ENCODE measurements at regions not wholly inside any gene's neighbourhood (a gene's known extent, or its start where the extent isn't known, plus 50 kb on each side); places are given as distances from the start of the nearest gene placed in this dataset.

GRCh38 chr2:15023221-15023620 lies 390.7 kb downstream of the LRATD1 start:
- CTCF ChIA-PET, result no interaction called here
- no peaks in the 10 kb centered on the region for H3K9me3 ChIP-seq (ENCODE audit: control insufficient read depth in 1 of 2, insufficient read depth in 1 of 2, low read depth in 1 of 2, low read length in 2 of 2)
- TF ChIP-seq SP1 (IDR thresholded peaks at IDR 0.05; ENCODE audit: low read depth) (no peak), POLR2AphosphoS5 (IDR thresholded peaks at IDR 0.05; ENCODE audit: low read depth, low read length) (no peak), SRF (IDR thresholded peaks at IDR 0.05; ENCODE audit: low read depth) (no peak), TCF7L2 (IDR thresholded peaks at IDR 0.05; ENCODE audit: borderline replicate concordance, extremely low read depth, insufficient read depth, insufficient read length) (no peak), CEBPB (IDR thresholded peaks at IDR 0.05; ENCODE audit: low read depth) (no peak), JUND (IDR thresholded peaks at IDR 0.05) (no peak), CBX3 (IDR thresholded peaks at IDR 0.05; ENCODE audit: low read depth) (no peak), RAD21 (IDR thresholded peaks at IDR 0.05; ENCODE audit: low read depth) (no peak), EZH2phosphoT487 (IDR thresholded peaks at IDR 0.05; ENCODE audit: borderline replicate concordance) (no peak), ZNF274 (IDR thresholded peaks at IDR 0.05; ENCODE audit: low read depth, low read length) (no peak), EGR1 (IDR thresholded peaks at IDR 0.05; ENCODE audit: low read depth) (no peak), POLR2A (IDR thresholded peaks at IDR 0.05; ENCODE audit: borderline replicate concordance, extremely low read depth, insufficient read depth, insufficient read length) (no peak), SIN3A (IDR thresholded peaks at IDR 0.05; ENCODE audit: low read depth) (no peak), EZH2 (IDR thresholded peaks at IDR 0.05) (no peak)
- H3K9ac ChIP-seq (ENCODE audit: low read length), result no peak overlapping the region
- no peaks in the 10 kb centered on the region for H3K79me2 ChIP-seq (ENCODE audit: insufficient read depth, low read length)
- no peak overlapping the region for H3K27ac ChIP-seq (ENCODE audit: low read depth, low read length)
- no peak overlapping the region for H3K4me3 ChIP-seq (replicated peaks in 1 of 2; ENCODE audit: low read depth in 1 of 2, low read length in 2 of 2)
- intact Hi-C loops (cut with micrococcal nuclease), result no loop called here
- POLR2A ChIA-PET, result no interaction called here
- no peak for ATAC-seq
- DNase-seq (ENCODE audit: low read depth, low spot score), result no peak
- no peaks in the 10 kb centered on the region for H3K27me3 ChIP-seq (ENCODE audit: insufficient read depth, low read length)
- no peak overlapping the region for H3K4me2 ChIP-seq (ENCODE audit: low read length)
- BruUV-seq (replicated peaks), result no TSS peak
- RAD21 ChIA-PET (ENCODE audit: low non-redundant PET in 1 of 2, low total read pairs in 2 of 2, uncharacterized antibody in 2 of 2, unreplicated experiment in 2 of 2), result no interaction called here
- H4K20me1 ChIP-seq (ENCODE audit: insufficient read depth), result no peaks in the 10 kb centered on the region; the same call in 1 of the 2 replicates
- no peak overlapping the region for H2AFZ ChIP-seq (ENCODE audit: low read depth, low read length, poor library complexity, severe bottlenecking)
- no peaks in the 10 kb centered on the region for H3K9me2 ChIP-seq (ENCODE audit: insufficient read depth)
- no peaks in the 10 kb centered on the region for H3K36me3 ChIP-seq (ENCODE audit: control insufficient read depth in 1 of 2, insufficient read depth in 2 of 2, low read length in 2 of 2)
- H3K4me1 ChIP-seq (ENCODE audit: control insufficient read depth in 1 of 2, insufficient read depth in 2 of 2, low read length in 2 of 2), result no peaks in the 10 kb centered on the region

GRCh38 chr2:15028406-15028805 lies 395.9 kb downstream of the LRATD1 start:
- no peak for DNase-seq (ENCODE audit: low read depth, low spot score)
- TF ChIP-seq ZFX (IDR thresholded peaks at IDR 0.05), result no peak
- TF ChIP-seq, protein P1, sequence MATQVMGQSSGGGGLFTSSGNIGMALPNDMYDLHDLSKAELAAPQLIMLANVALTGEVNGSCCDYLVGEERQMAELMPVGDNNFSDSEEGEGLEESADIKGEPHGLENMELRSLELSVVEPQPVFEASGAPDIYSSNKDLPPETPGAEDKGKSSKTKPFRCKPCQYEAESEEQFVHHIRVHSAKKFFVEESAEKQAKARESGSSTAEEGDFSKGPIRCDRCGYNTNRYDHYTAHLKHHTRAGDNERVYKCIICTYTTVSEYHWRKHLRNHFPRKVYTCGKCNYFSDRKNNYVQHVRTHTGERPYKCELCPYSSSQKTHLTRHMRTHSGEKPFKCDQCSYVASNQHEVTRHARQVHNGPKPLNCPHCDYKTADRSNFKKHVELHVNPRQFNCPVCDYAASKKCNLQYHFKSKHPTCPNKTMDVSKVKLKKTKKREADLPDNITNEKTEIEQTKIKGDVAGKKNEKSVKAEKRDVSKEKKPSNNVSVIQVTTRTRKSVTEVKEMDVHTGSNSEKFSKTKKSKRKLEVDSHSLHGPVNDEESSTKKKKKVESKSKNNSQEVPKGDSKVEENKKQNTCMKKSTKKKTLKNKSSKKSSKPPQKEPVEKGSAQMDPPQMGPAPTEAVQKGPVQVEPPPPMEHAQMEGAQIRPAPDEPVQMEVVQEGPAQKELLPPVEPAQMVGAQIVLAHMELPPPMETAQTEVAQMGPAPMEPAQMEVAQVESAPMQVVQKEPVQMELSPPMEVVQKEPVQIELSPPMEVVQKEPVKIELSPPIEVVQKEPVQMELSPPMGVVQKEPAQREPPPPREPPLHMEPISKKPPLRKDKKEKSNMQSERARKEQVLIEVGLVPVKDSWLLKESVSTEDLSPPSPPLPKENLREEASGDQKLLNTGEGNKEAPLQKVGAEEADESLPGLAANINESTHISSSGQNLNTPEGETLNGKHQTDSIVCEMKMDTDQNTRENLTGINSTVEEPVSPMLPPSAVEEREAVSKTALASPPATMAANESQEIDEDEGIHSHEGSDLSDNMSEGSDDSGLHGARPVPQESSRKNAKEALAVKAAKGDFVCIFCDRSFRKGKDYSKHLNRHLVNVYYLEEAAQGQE (IDR thresholded peaks at IDR 0.05; ENCODE audit: low read depth), result no peak
- no peak for TF ChIP-seq ATF3 (IDR thresholded peaks at IDR 0.05)
- TF ChIP-seq CBX3 (IDR thresholded peaks at IDR 0.05; ENCODE audit: low read depth), result no peak
- no peak for TF ChIP-seq POLR2A (IDR thresholded peaks at IDR 0.05; ENCODE audit: borderline replicate concordance, extremely low read depth, insufficient read depth, insufficient read length)
- TF ChIP-seq ELF1 (IDR thresholded peaks at IDR 0.05; ENCODE audit: borderline replicate concordance, low read depth), result no peak
- no peak for TF ChIP-seq SIN3A (IDR thresholded peaks at IDR 0.05; ENCODE audit: low read depth)
- TF ChIP-seq SRF (IDR thresholded peaks at IDR 0.05; ENCODE audit: low read depth), result no peak

More at GRCh38 chr2:15028406-15028805, 395.9 kb downstream of the LRATD1 start:
- no TSS peak for BruUV-seq (replicated peaks)
- Histone ChIP-seq H3K27me3 (ENCODE audit: insufficient read depth, low read length) (peaks cover 7% of the 10 kb centered on the region; the same call in 1 of the 2 replicates), H3K36me3 (ENCODE audit: control insufficient read depth in 1 of 2, insufficient read depth in 2 of 2, low read length in 2 of 2) (no peaks in the 10 kb centered on the region), H2AFZ (ENCODE audit: low read depth, low read length, poor library complexity, severe bottlenecking) (no peak overlapping the region), H3K4me3 (replicated peaks in 1 of 2; ENCODE audit: low read depth in 1 of 2, low read length in 2 of 2) (no peak overlapping the region), H3K4me1 (ENCODE audit: control insufficient read depth in 1 of 2, insufficient read depth in 2 of 2, low read length in 2 of 2) (no peaks in the 10 kb centered on the region), H3K79me2 (ENCODE audit: insufficient read depth, low read length) (no peaks in the 10 kb centered on the region), H3K9me3 (ENCODE audit: control insufficient read depth in 1 of 2, insufficient read depth in 1 of 2, low read depth in 1 of 2, low read length in 2 of 2) (no peaks in the 10 kb centered on the region), H3K9me2 (ENCODE audit: insufficient read depth) (no peaks in the 10 kb centered on the region), H4K20me1 (ENCODE audit: insufficient read depth) (no peaks in the 10 kb centered on the region), H3K9ac (ENCODE audit: low read length) (no peak overlapping the region), H3K27ac (ENCODE audit: low read depth, low read length) (no peak overlapping the region), H3K4me2 (ENCODE audit: low read length) (no peak overlapping the region)
- CTCF ChIA-PET, result no interaction called here
- ATAC-seq, result no peak
- RAD21 ChIA-PET (ENCODE audit: low non-redundant PET in 1 of 2, low total read pairs in 2 of 2, uncharacterized antibody in 2 of 2, unreplicated experiment in 2 of 2), result no interaction called here
- POLR2A ChIA-PET, result no interaction called here
- intact Hi-C loops (cut with micrococcal nuclease), result no loop called here
